ENCODE measurements at regions not wholly inside any gene's neighbourhood (a gene's known extent, or its start where the extent isn't known, plus 50 kb on each side); places are given as distances from the start of the nearest gene placed in this dataset.

DNA sequence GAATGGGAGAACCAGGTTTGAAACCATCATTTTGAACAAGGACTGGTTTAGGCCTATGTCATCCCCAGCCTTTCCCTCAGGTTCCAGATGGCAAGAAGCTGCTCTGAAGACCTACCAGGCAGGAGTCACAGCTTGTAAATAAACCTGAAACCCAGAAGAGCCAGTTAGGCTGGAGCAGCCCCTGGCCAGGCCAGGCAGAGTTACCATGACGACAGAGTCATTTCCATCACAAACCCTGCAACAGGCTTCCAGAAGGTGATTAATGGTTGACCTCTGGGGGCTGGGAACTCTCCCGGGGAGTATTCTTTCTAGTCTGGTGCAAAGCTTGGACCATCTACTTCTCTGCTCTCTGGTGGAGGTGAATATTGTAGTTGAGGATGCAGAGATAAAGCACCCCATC is 164.1 kb upstream of the NCAM1 start:
- TF ChIP-seq CTCF (IDR thresholded peaks at IDR 0.05; ENCODE audit: extremely low read depth in 1 of 2, insufficient read depth in 1 of 2, low read depth in 1 of 2, low read length in 2 of 2) (no peak), POLR2A (IDR thresholded peaks at IDR 0.05; ENCODE audit: low read depth, low read length) (no peak)
